ENCODE measurements at regions not wholly inside any gene's neighbourhood (a gene's known extent, or its start where the extent isn't known, plus 50 kb on each side); places are given as distances from the start of the nearest gene placed in this dataset.

- Histone ChIP-seq H3K4me3 (ENCODE audit: extremely low read depth, insufficient read depth, low read length, poor library complexity, severe bottlenecking) (no peak overlapping the region), H3K36me3 (ENCODE audit: control insufficient read depth, insufficient read depth, low read length) (no peaks in the 10 kb centered on the region), H3K9me3 (ENCODE audit: control insufficient read depth, low read length) (no peaks in the 10 kb centered on the region), H3K27ac (ENCODE audit: low read depth, low read length, severe bottlenecking) (no peak overlapping the region), H3K4me1 (ENCODE audit: control insufficient read depth, insufficient read depth, low read length, poor library complexity, severe bottlenecking) (no peaks in the 10 kb centered on the region)
- WGBS, 2 experiments (ENCODE audit: insufficient coverage in 2 of 2): 87 to 97% methylated on average over 2 to 3 of the region's 3 CpGs
These were observed 55.5 kb downstream of the TPBG start for GRCh38 chr6:82419132-82419581.

GRCh38 chr6:82419859-82420258, 56.2 kb downstream of the TPBG start:
- H3K9me3 ChIP-seq (ENCODE audit: control insufficient read depth, low read length): no peaks in the 10 kb centered on the region
- WGBS, 2 experiments (ENCODE audit: insufficient coverage in 2 of 2): 100% methylated on average over 1 of the region's 1 CpG; no CpG with 5 or more reads in 1 of the 2 experiments
- H3K4me1 ChIP-seq (ENCODE audit: control insufficient read depth, insufficient read depth, low read length, poor library complexity, severe bottlenecking): no peaks in the 10 kb centered on the region
- H3K4me3 ChIP-seq (ENCODE audit: extremely low read depth, insufficient read depth, low read length, poor library complexity, severe bottlenecking): no peak overlapping the region
- H3K36me3 ChIP-seq (ENCODE audit: control insufficient read depth, insufficient read depth, low read length): no peaks in the 10 kb centered on the region
- no peak overlapping the region for H3K27ac ChIP-seq (ENCODE audit: low read depth, low read length, severe bottlenecking)

- H3K36me3 ChIP-seq (ENCODE audit: control insufficient read depth, insufficient read depth, low read length): no peaks in the 10 kb centered on the region
- no peak overlapping the region for H3K27ac ChIP-seq (ENCODE audit: low read depth, low read length, severe bottlenecking)
These were observed 67.0 kb downstream of the TPBG start for GRCh38 chr6:82430611-82431010.

GRCh38 chr6:82436740-82437139, 73.1 kb downstream of the TPBG start:
- WGBS, 2 experiments (ENCODE audit: insufficient coverage in 2 of 2): no CpG with 5 or more reads among the region's 2 CpGs

More at GRCh38 chr6:82430611-82431010, 67.0 kb downstream of the TPBG start:
- Histone ChIP-seq H3K4me3 (ENCODE audit: extremely low read depth, insufficient read depth, low read length, poor library complexity, severe bottlenecking) (no peak overlapping the region), H3K9me3 (ENCODE audit: control insufficient read depth, low read length) (no peaks in the 10 kb centered on the region), H3K4me1 (ENCODE audit: control insufficient read depth, insufficient read depth, low read length, poor library complexity, severe bottlenecking) (no peaks in the 10 kb centered on the region)

GRCh38 chr6:82437701-82438100, 74.1 kb downstream of the TPBG start:
- Histone ChIP-seq H3K4me1 (ENCODE audit: control insufficient read depth, insufficient read depth, low read length, poor library complexity, severe bottlenecking) (no peaks in the 10 kb centered on the region), H3K9me3 (ENCODE audit: control insufficient read depth, low read length) (no peaks in the 10 kb centered on the region), H3K27ac (ENCODE audit: low read depth, low read length, severe bottlenecking) (no peak overlapping the region), H3K4me3 (ENCODE audit: extremely low read depth, insufficient read depth, low read length, poor library complexity, severe bottlenecking) (no peak overlapping the region), H3K36me3 (ENCODE audit: control insufficient read depth, insufficient read depth, low read length) (no peaks in the 10 kb centered on the region)

More at GRCh38 chr6:82436740-82437139, 73.1 kb downstream of the TPBG start:
- Histone ChIP-seq H3K27ac (ENCODE audit: low read depth, low read length, severe bottlenecking) (no peak overlapping the region), H3K36me3 (ENCODE audit: control insufficient read depth, insufficient read depth, low read length) (no peaks in the 10 kb centered on the region), H3K9me3 (ENCODE audit: control insufficient read depth, low read length) (no peaks in the 10 kb centered on the region), H3K4me3 (ENCODE audit: extremely low read depth, insufficient read depth, low read length, poor library complexity, severe bottlenecking) (no peak overlapping the region), H3K4me1 (ENCODE audit: control insufficient read depth, insufficient read depth, low read length, poor library complexity, severe bottlenecking) (no peaks in the 10 kb centered on the region)

- no peaks in the 10 kb centered on the region for H3K9me3 ChIP-seq (ENCODE audit: control insufficient read depth, low read length)
These were observed 77.6 kb downstream of the TPBG start for GRCh38 chr6:82441047-82441855.

GRCh38 chr6:82442061-82442719, 78.6 kb downstream of the TPBG start:
- no peaks in the 10 kb centered on the region for H3K9me3 ChIP-seq (ENCODE audit: control insufficient read depth, low read length)
- WGBS, 2 experiments (ENCODE audit: insufficient coverage in 2 of 2): 81% methylated on average over 2 of the region's 7 CpGs; no CpG with 5 or more reads in 1 of the 2 experiments
- H3K36me3 ChIP-seq (ENCODE audit: control insufficient read depth, insufficient read depth, low read length): no peaks in the 10 kb centered on the region
- no peaks in the 10 kb centered on the region for H3K4me1 ChIP-seq (ENCODE audit: control insufficient read depth, insufficient read depth, low read length, poor library complexity, severe bottlenecking)
- no peak overlapping the region for H3K27ac ChIP-seq (ENCODE audit: low read depth, low read length, severe bottlenecking)
- no peak overlapping the region for H3K4me3 ChIP-seq (ENCODE audit: extremely low read depth, insufficient read depth, low read length, poor library complexity, severe bottlenecking)

More at GRCh38 chr6:82441047-82441855, 77.6 kb downstream of the TPBG start:
- Histone ChIP-seq H3K4me1 (ENCODE audit: control insufficient read depth, insufficient read depth, low read length, poor library complexity, severe bottlenecking) (no peaks in the 10 kb centered on the region), H3K4me3 (ENCODE audit: extremely low read depth, insufficient read depth, low read length, poor library complexity, severe bottlenecking) (no peak overlapping the region), H3K27ac (ENCODE audit: low read depth, low read length, severe bottlenecking) (no peak overlapping the region), H3K36me3 (ENCODE audit: control insufficient read depth, insufficient read depth, low read length) (no peaks in the 10 kb centered on the region)
- 80% methylated on average over 1 of the region's 3 CpGs; no CpG with 5 or more reads in 1 of the 2 experiments for WGBS, 2 experiments (ENCODE audit: insufficient coverage in 2 of 2)

GRCh38 chr6:82458147-82458546, 94.5 kb downstream of the TPBG start:
- no peak overlapping the region for H3K27ac ChIP-seq (ENCODE audit: low read depth, low read length, severe bottlenecking)
- no peak overlapping the region for H3K4me3 ChIP-seq (ENCODE audit: extremely low read depth, insufficient read depth, low read length, poor library complexity, severe bottlenecking)
- H3K36me3 ChIP-seq (ENCODE audit: control insufficient read depth, insufficient read depth, low read length): no peaks in the 10 kb centered on the region
- H3K4me1 ChIP-seq (ENCODE audit: control insufficient read depth, insufficient read depth, low read length, poor library complexity, severe bottlenecking): no peaks in the 10 kb centered on the region
- H3K9me3 ChIP-seq (ENCODE audit: control insufficient read depth, low read length): peaks cover 8% of the 10 kb centered on the region

DNA sequence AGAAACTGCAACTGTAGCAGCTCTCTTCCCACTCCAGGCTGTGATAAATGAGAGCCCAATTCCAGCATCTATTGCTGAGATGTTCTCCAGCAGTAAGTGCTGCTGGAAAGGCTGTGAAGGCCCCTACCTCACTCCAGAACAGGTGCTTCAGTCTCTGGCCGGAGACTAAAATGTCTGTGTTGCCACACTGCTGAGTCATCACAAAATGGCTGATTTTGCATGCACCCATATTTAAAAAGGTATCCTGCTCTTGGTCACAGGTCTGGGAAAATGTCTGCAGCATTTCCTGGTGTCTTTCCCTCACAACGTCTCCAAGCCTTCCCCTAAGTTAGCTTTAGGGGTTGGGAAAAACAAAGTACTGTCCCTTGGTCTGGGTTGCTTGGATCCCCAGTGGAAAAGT, 95.1 kb downstream of the TPBG start:
- WGBS, 2 experiments (ENCODE audit: insufficient coverage in 2 of 2): 90 to 100% methylated on average over 1 of the region's 2 CpGs
- Histone ChIP-seq H3K27ac (ENCODE audit: low read depth, low read length, severe bottlenecking) (no peak overlapping the region), H3K36me3 (ENCODE audit: control insufficient read depth, insufficient read depth, low read length) (no peaks in the 10 kb centered on the region), H3K4me1 (ENCODE audit: control insufficient read depth, insufficient read depth, low read length, poor library complexity, severe bottlenecking) (no peaks in the 10 kb centered on the region), H3K4me3 (ENCODE audit: extremely low read depth, insufficient read depth, low read length, poor library complexity, severe bottlenecking) (no peak overlapping the region), H3K9me3 (ENCODE audit: control insufficient read depth, low read length) (peaks cover 8% of the 10 kb centered on the region)

- Histone ChIP-seq H3K9me3 (ENCODE audit: control insufficient read depth, low read length) (peaks cover 8% of the 10 kb centered on the region), H3K4me3 (ENCODE audit: extremely low read depth, insufficient read depth, low read length, poor library complexity, severe bottlenecking) (no peak overlapping the region), H3K4me1 (ENCODE audit: control insufficient read depth, insufficient read depth, low read length, poor library complexity, severe bottlenecking) (no peaks in the 10 kb centered on the region), H3K36me3 (ENCODE audit: control insufficient read depth, insufficient read depth, low read length) (no peaks in the 10 kb centered on the region), H3K27ac (ENCODE audit: low read depth, low read length, severe bottlenecking) (no peak overlapping the region)
- WGBS, 2 experiments (ENCODE audit: insufficient coverage in 2 of 2): 100% methylated on average over 1 of the region's 1 CpG; no CpG with 5 or more reads in 1 of the 2 experiments
These were observed 97.9 kb downstream of the TPBG start for GRCh38 chr6:82461536-82461935.

DNA sequence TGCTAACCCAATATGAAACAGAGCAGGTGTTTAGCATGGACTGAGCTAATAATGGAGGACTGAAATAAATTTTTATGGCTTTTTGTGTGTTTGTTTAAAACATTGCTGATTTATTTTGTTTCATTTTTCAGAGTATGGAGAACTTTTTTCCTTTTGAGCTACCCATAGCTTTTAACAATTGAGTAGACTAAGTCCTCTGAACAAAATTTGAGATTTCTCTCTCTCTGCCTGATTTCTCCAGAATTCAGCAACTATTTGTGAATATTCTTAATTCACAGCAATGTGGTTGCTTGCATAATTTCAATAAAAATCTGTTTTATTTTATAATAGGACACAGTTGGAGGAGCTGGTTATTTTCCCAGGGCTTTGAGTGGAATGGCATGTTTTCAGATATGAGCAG, 103.7 kb downstream of the TPBG start:
- peaks cover 19% of the 10 kb centered on the region for H3K9me3 ChIP-seq (ENCODE audit: control insufficient read depth, low read length)
- H3K4me1 ChIP-seq (ENCODE audit: control insufficient read depth, insufficient read depth, low read length, poor library complexity, severe bottlenecking): no peaks in the 10 kb centered on the region
- no peaks in the 10 kb centered on the region for H3K36me3 ChIP-seq (ENCODE audit: control insufficient read depth, insufficient read depth, low read length)
- H3K27ac ChIP-seq (ENCODE audit: low read depth, low read length, severe bottlenecking): no peak overlapping the region
- no peak overlapping the region for H3K4me3 ChIP-seq (ENCODE audit: extremely low read depth, insufficient read depth, low read length, poor library complexity, severe bottlenecking)

Data from mesodermal cell (in vitro differentiated cells).